ENCODE measurements at regions not wholly inside any gene's neighbourhood (a gene's known extent, or its start where the extent isn't known, plus 50 kb on each side); places are given as distances from the start of the nearest gene placed in this dataset.

- TF ChIP-seq, protein P1, sequence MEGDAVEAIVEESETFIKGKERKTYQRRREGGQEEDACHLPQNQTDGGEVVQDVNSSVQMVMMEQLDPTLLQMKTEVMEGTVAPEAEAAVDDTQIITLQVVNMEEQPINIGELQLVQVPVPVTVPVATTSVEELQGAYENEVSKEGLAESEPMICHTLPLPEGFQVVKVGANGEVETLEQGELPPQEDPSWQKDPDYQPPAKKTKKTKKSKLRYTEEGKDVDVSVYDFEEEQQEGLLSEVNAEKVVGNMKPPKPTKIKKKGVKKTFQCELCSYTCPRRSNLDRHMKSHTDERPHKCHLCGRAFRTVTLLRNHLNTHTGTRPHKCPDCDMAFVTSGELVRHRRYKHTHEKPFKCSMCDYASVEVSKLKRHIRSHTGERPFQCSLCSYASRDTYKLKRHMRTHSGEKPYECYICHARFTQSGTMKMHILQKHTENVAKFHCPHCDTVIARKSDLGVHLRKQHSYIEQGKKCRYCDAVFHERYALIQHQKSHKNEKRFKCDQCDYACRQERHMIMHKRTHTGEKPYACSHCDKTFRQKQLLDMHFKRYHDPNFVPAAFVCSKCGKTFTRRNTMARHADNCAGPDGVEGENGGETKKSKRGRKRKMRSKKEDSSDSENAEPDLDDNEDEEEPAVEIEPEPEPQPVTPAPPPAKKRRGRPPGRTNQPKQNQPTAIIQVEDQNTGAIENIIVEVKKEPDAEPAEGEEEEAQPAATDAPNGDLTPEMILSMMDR (IDR thresholded peaks at IDR 0.05; ENCODE audit: insufficient read depth, low read length, poor library complexity, severe bottlenecking), result no peak
- no peaks in the 10 kb centered on the region for H3K27me3 ChIP-seq (replicated peaks; ENCODE audit: control insufficient read depth, insufficient read depth, low read length)
- H3K36me3 ChIP-seq (ENCODE audit: control insufficient read depth, insufficient read depth, low read length), result no peaks in the 10 kb centered on the region
- no peak for DNase-seq (ENCODE audit: extremely low read depth, insufficient read length)
- H3K4me3 ChIP-seq (replicated peaks; ENCODE audit: low read depth, low read length), result no peak overlapping the region
Measured at GRCh38 chr22:49269928-49270327, 557.7 kb downstream of the BRD1 start.

- TF ChIP-seq, protein P1 (IDR thresholded peaks at IDR 0.05; ENCODE audit: insufficient read depth, low read length, poor library complexity, severe bottlenecking), result no peak
- no peak for DNase-seq (ENCODE audit: extremely low read depth, insufficient read length)
- Histone ChIP-seq H3K36me3 (ENCODE audit: control insufficient read depth, insufficient read depth, low read length) (no peaks in the 10 kb centered on the region), H3K27me3 (replicated peaks; ENCODE audit: control insufficient read depth, insufficient read depth, low read length) (no peaks in the 10 kb centered on the region), H3K4me3 (replicated peaks; ENCODE audit: low read depth, low read length) (no peak overlapping the region)
Measured at GRCh38 chr22:49269371-49269770, 558.3 kb downstream of the BRD1 start.

GRCh38 chr22:49268924-49269323 is 558.7 kb downstream of the BRD1 start:
- Histone ChIP-seq H3K4me3 (replicated peaks; ENCODE audit: low read depth, low read length) (no peak overlapping the region), H3K27me3 (replicated peaks; ENCODE audit: control insufficient read depth, insufficient read depth, low read length) (no peaks in the 10 kb centered on the region), H3K36me3 (ENCODE audit: control insufficient read depth, insufficient read depth, low read length) (no peaks in the 10 kb centered on the region)
- TF ChIP-seq, protein P1 (IDR thresholded peaks at IDR 0.05; ENCODE audit: insufficient read depth, low read length, poor library complexity, severe bottlenecking), result no peak
- no peak for DNase-seq (ENCODE audit: extremely low read depth, insufficient read length)

- H3K27me3 ChIP-seq (replicated peaks; ENCODE audit: control insufficient read depth, insufficient read depth, low read length), result no peaks in the 10 kb centered on the region
Measured at GRCh38 chr22:49267996-49268395, 559.7 kb downstream of the BRD1 start.

DNA sequence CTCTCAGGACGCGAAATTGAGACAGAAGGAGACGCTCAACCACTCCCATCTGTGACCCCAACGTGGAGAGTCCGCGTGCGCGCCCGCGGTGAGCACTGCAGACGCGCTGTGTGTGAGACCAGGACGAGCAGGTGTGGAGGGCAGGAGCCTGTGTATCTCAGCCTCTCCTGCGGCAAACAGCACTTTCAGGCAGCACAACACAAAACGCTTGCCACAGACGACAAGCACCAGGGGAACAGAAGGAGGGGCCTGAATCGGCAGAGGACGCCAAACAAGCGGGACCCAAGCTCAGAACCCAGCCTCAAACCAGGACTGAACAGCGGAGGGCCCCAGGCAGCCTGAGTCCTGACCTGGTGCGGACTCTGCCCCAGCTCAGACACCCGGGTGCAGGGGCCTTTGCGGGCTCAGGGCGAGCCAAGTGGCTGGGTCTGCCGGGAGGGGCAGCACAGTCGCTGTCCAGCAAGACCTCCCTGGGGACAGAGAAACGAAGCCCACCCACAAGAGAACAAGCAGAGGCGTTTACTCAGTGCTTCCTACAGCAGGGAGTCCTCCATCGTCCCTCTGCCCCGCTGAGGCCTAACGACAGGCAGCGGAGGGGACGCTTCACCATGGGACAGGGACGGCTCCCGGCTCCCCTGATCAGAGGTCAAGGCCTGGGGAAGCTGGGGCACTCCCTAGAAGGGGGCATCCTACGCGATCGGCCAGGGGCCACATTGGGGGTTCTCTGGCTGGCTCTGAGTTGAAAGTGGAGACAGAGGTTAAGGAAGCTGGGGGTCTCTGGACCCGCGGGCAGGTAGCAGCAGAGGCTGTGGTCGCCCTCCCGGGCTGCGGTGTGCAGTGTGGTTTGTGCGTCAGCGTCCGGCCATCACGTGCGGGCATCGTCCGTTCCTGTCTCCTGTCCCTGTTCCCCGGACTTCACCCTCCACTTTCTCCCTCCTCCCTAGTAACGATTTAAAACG is 560.8 kb downstream of the BRD1 start:
- TF ChIP-seq, protein P1 (IDR thresholded peaks at IDR 0.05; ENCODE audit: insufficient read depth, low read length, poor library complexity, severe bottlenecking), result no peak
- Histone ChIP-seq H3K27me3 (replicated peaks; ENCODE audit: control insufficient read depth, insufficient read depth, low read length) (no peaks in the 10 kb centered on the region), H3K36me3 (ENCODE audit: control insufficient read depth, insufficient read depth, low read length) (no peaks in the 10 kb centered on the region), H3K4me3 (replicated peaks; ENCODE audit: low read depth, low read length) (no peak overlapping the region)
- no peak for DNase-seq (ENCODE audit: extremely low read depth, insufficient read length)

More at GRCh38 chr22:49267996-49268395, 559.7 kb downstream of the BRD1 start:
- no peak for DNase-seq (ENCODE audit: extremely low read depth, insufficient read length)
- no peaks in the 10 kb centered on the region for H3K36me3 ChIP-seq (ENCODE audit: control insufficient read depth, insufficient read depth, low read length)
- H3K4me3 ChIP-seq (replicated peaks; ENCODE audit: low read depth, low read length), result no peak overlapping the region
- TF ChIP-seq, protein P1 (IDR thresholded peaks at IDR 0.05; ENCODE audit: insufficient read depth, low read length, poor library complexity, severe bottlenecking), result no peak
